Ectodermal cell (in vitro differentiated cells): ENCODE measurements at regions not wholly inside any gene's neighbourhood (a gene's known extent, or its start where the extent isn't known, plus 50 kb on each side); places are given as distances from the start of the nearest gene placed in this dataset.
A peak's percentile ranks its signal among the peaks of the same experiment; 100 is the strongest.

Experiments
- H3K27ac ChIP-seq: 2 replicates; pipeline ENCODE4 v1.7.0; 2013; ENCODE audit warnings: mild to moderate bottlenecking, low read depth, low read length; ENCODE audit not compliant: insufficient read depth, poor library complexity, severe bottlenecking
- H3K27me3 ChIP-seq: 2 replicates; pipeline ENCODE4 v1.7.0; 2013; ENCODE audit warnings: mild to moderate bottlenecking, low read length; ENCODE audit not compliant: insufficient read depth, control insufficient read depth, poor library complexity, severe bottlenecking
- H3K36me3 ChIP-seq: one replicate; pipeline ENCODE4 v1.7.0; 2013; ENCODE audit warnings: low read length; ENCODE audit not compliant: control insufficient read depth, insufficient read depth
- H3K4me1 ChIP-seq: one replicate; pipeline ENCODE4 v1.7.0; 2013; ENCODE audit warnings: low read length; ENCODE audit not compliant: control insufficient read depth, insufficient read depth
- H3K4me3 ChIP-seq: 2 replicates; pipeline ENCODE4 v1.7.0; 2013; ENCODE audit warnings: low read depth, low read length, control low read depth; ENCODE audit not compliant: insufficient read depth
- H3K9me3 ChIP-seq: 2 replicates; pipeline ENCODE4 v1.7.0; 2013; ENCODE audit warnings: mild to moderate bottlenecking, low read length, moderate library complexity; ENCODE audit not compliant: control insufficient read depth
- WGBS, 2 experiments: methylation state at CpG; one replicate each; pipeline ENCODE4 v1.1.7; 2013; ENCODE audit warnings: missing lambda C conversion rate in 2 of 2; 5-methylcytosine and 5-hydroxymethylcytosine counted together

DNA sequence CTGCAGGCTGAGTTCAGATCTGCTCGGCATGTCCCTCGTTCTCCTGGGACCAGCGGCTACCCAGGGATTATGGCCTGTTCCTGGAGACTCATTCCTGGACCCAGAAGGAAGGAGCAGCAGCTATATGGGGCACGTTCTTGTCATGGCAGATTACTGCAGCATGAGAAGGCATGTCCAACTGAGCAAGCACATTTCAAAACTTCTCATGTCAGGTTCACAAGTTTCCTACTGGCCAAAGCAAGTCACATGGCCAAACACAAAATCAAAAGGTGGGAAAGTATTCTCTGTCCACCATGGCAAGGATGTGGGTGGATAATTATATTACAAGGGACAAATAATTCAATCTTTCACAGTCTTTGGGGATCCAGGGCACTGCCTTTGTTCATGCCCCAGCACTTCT lies 71.9 kb upstream of the C15orf39 start:
- H3K4me3 ChIP-seq = no peak overlapping the region
- 89 to 92% methylated on average over 4 of the region's 4 CpGs for WGBS, 2 experiments
- H3K4me1 ChIP-seq = peaks cover 5% of the 10 kb centered on the region
- H3K27ac ChIP-seq = no peak overlapping the region
- no peaks in the 10 kb centered on the region for H3K36me3 ChIP-seq
- no peaks in the 10 kb centered on the region for H3K9me3 ChIP-seq
- no peaks in the 10 kb centered on the region for H3K27me3 ChIP-seq

DNA sequence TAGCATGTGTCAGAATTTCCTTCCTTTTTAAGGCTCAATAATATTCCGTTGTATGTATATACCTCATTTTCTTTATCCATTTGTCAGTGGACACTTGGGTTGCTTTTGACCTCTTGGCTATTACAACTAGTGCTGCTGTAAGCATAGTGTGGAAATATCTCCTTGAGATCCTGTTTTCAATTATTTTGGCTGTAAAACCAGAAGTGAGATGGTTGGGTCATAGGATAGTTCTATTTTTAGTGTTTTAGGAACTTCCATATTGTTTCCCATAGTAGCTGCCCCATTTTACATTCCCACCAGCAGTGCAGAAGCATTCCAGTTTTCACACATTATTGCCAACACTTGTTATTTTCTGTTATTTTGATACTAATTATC lies 70.4 kb upstream of the C15orf39 start:
- Histone ChIP-seq H3K4me3 (no peak overlapping the region), H3K27ac (no peak overlapping the region), H3K4me1 (peaks cover 5% of the 10 kb centered on the region), H3K36me3 (no peaks in the 10 kb centered on the region), H3K9me3 (no peaks in the 10 kb centered on the region), H3K27me3 (no peaks in the 10 kb centered on the region)
- 92 to 100% methylated on average over 1 of the region's 1 CpG for WGBS, 2 experiments

DNA sequence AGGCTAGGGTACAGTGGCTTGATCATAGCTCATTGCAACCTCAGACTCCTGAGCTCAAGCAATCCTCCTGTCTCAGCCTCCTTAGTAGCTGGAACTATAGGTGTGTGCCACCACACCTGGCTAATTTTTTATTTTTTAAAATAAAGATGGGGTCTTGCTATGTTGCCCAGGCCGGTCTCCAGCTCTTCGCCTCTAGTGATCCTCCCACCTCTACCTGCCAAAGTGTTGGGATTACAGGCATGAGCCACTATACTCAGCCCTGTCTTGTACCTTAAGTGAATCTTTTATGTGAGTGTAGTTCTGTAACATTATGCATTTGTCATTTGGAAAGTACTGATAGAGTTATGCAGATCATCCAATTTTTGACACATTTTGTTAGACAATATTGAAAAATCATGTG lies 66.9 kb upstream of the C15orf39 start:
- 94 to 96% methylated on average over 2 of the region's 2 CpGs for WGBS, 2 experiments
- Histone ChIP-seq H3K4me1 (peaks cover 13% of the 10 kb centered on the region), H3K4me3 (no peak overlapping the region), H3K27me3 (no peaks in the 10 kb centered on the region), H3K36me3 (no peaks in the 10 kb centered on the region), H3K27ac (no peak overlapping the region), H3K9me3 (no peaks in the 10 kb centered on the region)

DNA sequence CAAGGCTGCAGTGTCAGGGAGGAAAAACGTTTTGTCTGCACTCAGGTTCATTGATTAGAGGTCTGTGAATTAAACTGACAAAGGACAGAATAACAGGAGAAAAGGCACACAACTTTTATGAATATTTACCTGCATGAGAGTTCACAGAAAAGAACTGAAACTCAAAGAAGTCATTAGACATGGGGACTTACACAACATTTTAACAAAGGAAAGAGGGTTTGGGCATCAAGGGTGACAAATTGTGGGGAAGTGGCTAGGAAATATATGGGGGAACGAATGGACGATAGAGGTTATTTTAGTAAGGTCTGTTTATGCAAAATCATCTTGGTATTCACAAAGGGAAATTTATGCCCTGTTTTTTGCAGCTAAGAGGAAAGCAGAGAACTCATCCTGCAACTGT lies 65.6 kb upstream of the C15orf39 start:
- H3K4me3 ChIP-seq = no peak overlapping the region
- peaks cover 14% of the 10 kb centered on the region for H3K4me1 ChIP-seq
- no peaks in the 10 kb centered on the region for H3K36me3 ChIP-seq
- H3K9me3 ChIP-seq = no peaks in the 10 kb centered on the region
- no peaks in the 10 kb centered on the region for H3K27me3 ChIP-seq
- 76 to 81% methylated on average over 3 of the region's 3 CpGs for WGBS, 2 experiments
- no peak overlapping the region for H3K27ac ChIP-seq

DNA sequence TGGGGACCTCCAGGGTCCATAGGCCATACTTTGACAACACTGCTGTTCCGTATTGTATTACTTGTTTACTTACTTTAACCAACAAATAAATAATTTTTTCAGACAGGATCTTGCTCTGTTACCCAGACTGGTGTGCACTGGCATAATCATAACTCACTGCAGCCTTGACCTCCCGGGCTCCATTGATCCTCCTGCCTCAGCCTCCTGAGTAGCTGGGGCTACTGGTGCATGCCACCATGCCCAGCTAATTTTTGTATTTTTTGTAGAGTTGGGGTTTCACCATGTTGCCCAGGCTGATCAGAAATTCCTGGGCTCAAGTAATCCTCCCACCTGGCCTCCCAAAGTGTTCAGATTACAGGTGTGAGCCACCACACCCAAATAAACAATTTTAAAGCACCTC lies 64.9 kb upstream of the C15orf39 start:
- Histone ChIP-seq H3K36me3 (no peaks in the 10 kb centered on the region), H3K27ac (no peak overlapping the region), H3K9me3 (no peaks in the 10 kb centered on the region), H3K4me1 (peaks cover 14% of the 10 kb centered on the region), H3K27me3 (no peaks in the 10 kb centered on the region), H3K4me3 (no peak overlapping the region)
- 94% methylated on average over 2 of the region's 2 CpGs for WGBS, 2 experiments

DNA sequence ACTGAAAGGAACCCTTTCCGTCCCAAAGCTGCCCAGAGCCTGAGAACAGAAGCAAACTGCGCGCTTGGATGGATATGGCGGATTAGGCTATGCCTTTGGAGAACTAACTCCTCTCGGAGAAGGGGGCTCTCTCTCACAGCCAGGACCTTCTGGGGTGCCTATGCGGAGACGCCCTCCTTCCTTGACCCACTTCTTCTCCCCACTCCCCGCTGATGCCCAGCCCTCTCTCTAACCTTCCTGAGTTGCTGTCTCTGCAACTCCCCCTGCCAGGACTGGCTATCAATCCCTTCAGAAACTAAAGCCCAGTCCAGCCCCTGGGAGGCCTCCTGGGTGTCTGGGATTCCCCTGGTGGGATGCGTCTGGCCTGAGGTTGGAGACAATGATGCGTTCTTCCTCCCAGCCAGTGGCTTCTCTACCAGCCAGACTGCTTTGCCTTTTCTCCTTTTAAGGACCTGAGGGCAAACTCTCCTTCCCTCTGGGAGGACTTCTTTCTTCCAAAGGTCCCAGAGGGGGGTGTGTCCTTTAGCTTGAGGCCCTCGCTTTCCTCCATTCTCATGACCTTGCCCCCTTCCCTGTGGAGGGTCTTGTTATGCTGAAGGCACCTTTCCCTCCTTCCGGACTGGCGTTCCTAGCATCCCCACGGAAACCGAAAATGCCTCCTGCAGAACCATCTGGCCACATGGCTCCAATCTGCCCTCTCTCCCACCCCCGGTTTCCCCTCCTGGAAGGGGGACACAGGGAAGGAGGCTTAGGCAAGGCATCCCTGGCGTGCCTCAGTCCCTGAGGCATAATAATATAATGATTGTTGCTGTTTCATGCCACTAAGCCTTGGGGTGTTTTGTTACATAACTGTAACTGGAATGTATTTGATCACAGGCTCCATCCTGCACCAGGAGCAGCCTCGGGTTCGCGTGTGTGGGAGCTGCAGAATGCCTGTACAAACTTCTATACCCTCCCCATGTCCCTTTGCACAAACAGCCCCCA lies 63.4 kb upstream of the C15orf39 start:
- H3K36me3 ChIP-seq = no peaks in the 10 kb centered on the region
- peaks cover 3% of the 10 kb centered on the region for H3K9me3 ChIP-seq
- H3K27me3 ChIP-seq = no peaks in the 10 kb centered on the region
- peaks cover 14% of the 10 kb centered on the region for H3K4me1 ChIP-seq
- H3K4me3 ChIP-seq = no peak overlapping the region
- 70 to 71% methylated on average over 20 of the region's 20 CpGs for WGBS, 2 experiments
- no peak overlapping the region for H3K27ac ChIP-seq

DNA sequence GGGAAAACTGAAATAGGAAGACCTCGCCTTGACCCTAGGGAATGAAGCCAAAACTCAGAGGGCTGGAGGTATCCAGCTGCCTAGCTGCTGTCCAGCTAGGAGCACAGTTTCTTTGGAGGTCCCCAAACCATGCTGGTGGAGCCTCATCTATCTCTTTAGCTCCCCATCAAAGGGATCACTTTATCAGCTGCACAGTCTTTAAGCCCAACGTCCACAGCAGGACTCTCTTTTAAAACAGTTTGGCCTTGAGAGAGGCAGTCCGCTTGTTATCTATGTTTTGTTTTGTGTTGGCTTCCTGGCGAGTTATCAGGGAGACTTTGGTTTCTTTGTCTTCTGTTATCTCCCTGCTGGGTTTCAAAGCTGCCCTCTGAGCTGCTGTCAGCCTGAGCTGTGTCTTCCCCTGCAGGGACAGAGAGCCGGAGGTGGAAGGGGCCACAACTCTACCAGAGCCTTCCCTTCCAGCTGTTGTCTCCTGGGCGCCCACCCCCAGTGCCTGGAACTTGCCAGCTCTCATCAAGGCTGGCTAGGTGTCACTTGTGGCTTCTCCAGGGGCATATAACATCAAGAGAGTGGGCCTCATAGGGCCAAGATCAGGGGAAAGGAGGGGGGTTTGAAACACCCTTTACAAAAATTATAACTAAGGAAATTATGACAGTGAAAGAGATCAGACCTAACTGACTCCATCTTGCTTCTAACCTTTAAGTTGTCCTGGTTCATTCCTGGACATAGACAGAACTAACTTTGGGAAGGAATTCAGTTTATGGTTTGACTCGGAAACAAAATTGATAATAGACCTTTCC lies 61.4 kb upstream of the C15orf39 start:
- peaks cover 14% of the 10 kb centered on the region for H3K4me1 ChIP-seq
- H3K36me3 ChIP-seq = no peaks in the 10 kb centered on the region
- H3K9me3 ChIP-seq = peaks cover 3% of the 10 kb centered on the region
- 41 to 45% methylated on average over 7 of the region's 7 CpGs for WGBS, 2 experiments
- no peak overlapping the region for H3K4me3 ChIP-seq
- peak overlapping the region; percentile 2 for H3K27ac ChIP-seq
- H3K27me3 ChIP-seq = no peaks in the 10 kb centered on the region

DNA sequence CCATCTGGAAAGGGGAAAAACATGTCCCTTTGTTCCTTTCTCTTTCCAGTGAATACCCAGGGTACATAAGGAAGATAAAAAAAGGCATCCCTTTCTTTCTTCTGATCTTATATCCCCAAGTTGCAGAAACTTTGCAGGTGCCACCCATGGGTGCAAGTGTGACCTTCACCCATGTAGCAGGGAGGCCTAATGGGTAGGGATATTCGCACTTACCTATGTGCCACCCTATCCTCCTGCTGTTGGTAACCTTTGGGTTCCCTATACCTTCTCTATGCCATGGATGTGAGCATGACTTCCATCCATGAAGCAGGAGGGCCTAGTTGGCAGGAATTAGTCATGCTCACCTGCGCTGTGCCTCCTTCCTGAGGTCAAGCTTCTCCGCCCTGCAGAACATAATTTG lies 59.2 kb upstream of the C15orf39 start:
- Histone ChIP-seq H3K27me3 (no peaks in the 10 kb centered on the region), H3K9me3 (peaks cover 3% of the 10 kb centered on the region), H3K4me3 (no peak overlapping the region), H3K36me3 (no peaks in the 10 kb centered on the region), H3K27ac (no peak overlapping the region), H3K4me1 (peaks cover 14% of the 10 kb centered on the region)
- 94 to 96% methylated on average over 3 of the region's 3 CpGs for WGBS, 2 experiments

DNA sequence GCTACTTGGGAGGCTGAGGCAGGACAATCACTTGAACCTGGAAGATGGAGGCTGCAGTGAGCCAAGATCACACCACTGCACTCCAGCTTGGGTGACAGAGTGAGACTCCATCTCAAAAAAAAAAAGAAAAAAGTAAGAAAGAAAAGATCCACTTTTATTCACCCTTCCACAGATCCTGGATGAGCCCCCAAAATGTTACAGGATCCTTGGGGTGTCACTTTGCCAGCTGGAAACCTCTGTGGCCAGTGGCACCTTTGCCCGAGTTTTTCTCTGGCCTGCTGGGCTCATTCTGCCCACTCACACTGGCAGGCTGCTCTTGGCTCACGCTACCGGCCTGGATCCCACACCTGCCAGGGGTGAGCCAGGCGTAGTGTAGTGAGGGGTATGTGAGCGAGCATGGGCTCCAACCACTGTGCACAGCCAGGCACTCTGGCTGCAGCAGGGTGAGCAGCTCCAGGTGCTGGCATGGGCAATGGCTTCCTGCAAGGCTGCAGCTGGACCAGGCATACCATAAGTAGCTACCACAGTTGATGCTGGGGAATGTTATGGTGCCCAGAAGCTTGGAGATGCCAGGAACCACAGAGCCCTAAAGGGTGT lies 57.8 kb upstream of the C15orf39 start:
- Histone ChIP-seq H3K27ac (no peak overlapping the region), H3K27me3 (no peaks in the 10 kb centered on the region), H3K4me3 (no peak overlapping the region), H3K36me3 (no peaks in the 10 kb centered on the region), H3K4me1 (peaks cover 5% of the 10 kb centered on the region), H3K9me3 (peaks cover 3% of the 10 kb centered on the region)
- WGBS, 2 experiments = 93 to 95% methylated on average over 5 of the region's 5 CpGs
